Heart left ventricle (tissue), 16 donors: ENCODE measurements at regions not wholly inside any gene's neighbourhood (a gene's known extent, or its start where the extent isn't known, plus 50 kb on each side); places are given as distances from the start of the nearest gene placed in this dataset.

ENCODE experiments used
- ATAC-seq, 4 donors: fragments of 200-7000 bp; cut with Tn5 transposase; one replicate each; pipeline ENCODE4 v1.9.1; 2020 to 2022; ENCODE audit warnings: moderate library complexity in 4 of 4, mild to moderate bottlenecking in 3 of 4, moderate number of reproducible peaks in 1 of 4
- DNase-seq, 5 donors: peaks; one replicate each; pipeline ENCODE4 v3.0.0-alpha.2; 2020
- H3K27ac ChIP-seq, 12 donors: fragments of 200-600 bp; sonication (generic) in 4 of 12; one replicate each; pipeline versions ENCODE4 v1.5.0 to v1.8.0; 2016 to 2022; ENCODE audit warnings: mild to moderate bottlenecking in 2 of 12
- H3K27me3 ChIP-seq, 9 donors: fragments of 200-600 bp; sonication (generic) in 2 of 9; one replicate each; pipeline versions ENCODE4 v1.5.1 to v1.8.0; 2016 to 2022; ENCODE audit warnings: mild to moderate bottlenecking in 3 of 9
- H3K36me3 ChIP-seq, 9 donors: fragments of 200-600 bp; sonication (generic) in 2 of 9; one replicate each; pipeline versions ENCODE4 v1.5.0 to v1.8.0; 2018 to 2022; ENCODE audit warnings: mild to moderate bottlenecking in 2 of 9
- H3K4me1 ChIP-seq, 12 donors: fragments of 200-600 bp; sonication (generic) in 4 of 12; one replicate each; pipeline versions ENCODE4 v1.5.0 to v1.8.0; 2016 to 2022; ENCODE audit warnings: mild to moderate bottlenecking in 3 of 12
- H3K4me3 ChIP-seq, 12 donors: fragments of 200-600 bp; sonication (generic) in 4 of 12; one replicate each; pipeline versions ENCODE4 v1.5.0 to v1.8.0; 2017 to 2022; ENCODE audit warnings: mild to moderate bottlenecking in 9 of 12, moderate library complexity in 4 of 12
- H3K9me3 ChIP-seq, 12 donors: fragments of 200-600 bp; sonication (generic) in 4 of 12; one replicate each; pipeline versions ENCODE4 v1.5.0 to v1.8.0; 2016 to 2022; ENCODE audit warnings: mild to moderate bottlenecking in 1 of 12
- POLR2A ChIP-seq, 2 donors: fragments of 450-650 bp; IDR thresholded peaks; one replicate each; pipeline ENCODE4 v1.6.1; 2017; ENCODE audit warnings: antibody characterized with exemption in 2 of 2, mild to moderate bottlenecking in 2 of 2, moderate library complexity in 2 of 2
- WGBS, 4 donors: extraction: QIAGEN DNeasy Blood & Tissue Kit in 2 of 4; methylation state at CpG; one replicate each; pipeline versions ENCODE4 v1.1.5 to v1.1.7; 2013 to 2018; 5-methylcytosine and 5-hydroxymethylcytosine counted together
- intact Hi-C, 10 donors: fragments of 100-400 bp; cut with DNase I; formaldehyde crosslinking; loops; one replicate each; pipeline versions ENCODE4 v1.11.1 to v1.14.2; 2022
- TF ChIP-seq, protein P1 (sequence below), 12 donors: fragments of 200-600 bp; sonication (generic) in 4 of 12; IDR thresholded peaks; one replicate each; pipeline versions ENCODE4 v1.5.0 to v1.8.0; 2018 to 2022; ENCODE audit warnings: antibody characterized with exemption in 12 of 12, mild to moderate bottlenecking in 5 of 12
- donor health status: ischemic (EF 13 %, LVEDD 7.1; RV severe dilation, severe dysfunction).
- donor health status: healthy with polysubstance abuse.
- donor health status: DM: no; HTN: yes; CAD: no.
- donor health status: DM: no; HTN: no; CAD: no.
- donor health status: ischemic (EF 25% LVEDD 6.9; RV normal size, moderate dysfunction).
- donor health status: ischemic (EF 25% LVEDD 5.7; RV mildly dilated, moderate dysfunction).
- donor health status: healthy.
- donor health status: DM: yes; HTN: yes; CAD: no.
- donor health status: ischemic (EF 35%, LVEDD 5.7; RV mildly dilated, moderate dysfunction).
- donor health status: nonischemic (EF 11% LVEDD 7.7; RV severe dilation, severe dysfunction).
- donor health status: DM: yes; HTN: yes; CAD: no.
- donor health status: PGD.
- donor health status: ischemic (EF 29% LVEDD 5.4; RV normal size, mild dysfunction).
- donor health status: nonischemic (EF 23%, LVEDD 6.1; RV moderate dilation, normal function).

DNA sequence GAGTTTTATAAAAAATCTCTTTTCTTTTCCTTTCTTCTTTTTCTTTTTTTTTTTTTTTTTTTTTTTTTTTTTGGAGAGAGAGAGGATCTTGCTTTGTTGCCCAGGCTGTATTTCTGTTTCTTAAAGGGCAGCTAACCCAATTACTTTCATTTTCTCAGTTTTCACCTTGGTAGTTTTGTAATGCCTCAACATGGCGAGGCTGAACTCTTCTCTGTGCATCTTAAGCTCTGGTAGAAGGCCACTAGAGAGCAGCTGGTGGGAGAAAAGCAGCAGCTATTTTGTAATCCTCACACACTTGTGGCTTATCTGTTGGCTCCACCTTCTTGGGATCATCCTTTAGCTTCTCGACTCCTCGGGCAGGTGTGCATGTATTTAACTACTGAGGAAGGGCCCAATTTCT lies 152.2 kb upstream of the MEIS2 start:
- H3K27me3 ChIP-seq, result no peaks in the 10 kb centered on the region
- no peaks in the 10 kb centered on the region for H3K36me3 ChIP-seq
- no peaks in the 10 kb centered on the region for H3K4me1 ChIP-seq
- no peak overlapping the region for H3K27ac ChIP-seq
- TF ChIP-seq POLR2A (IDR thresholded peaks at IDR 0.05), result no peak
- TF ChIP-seq, protein P1, sequence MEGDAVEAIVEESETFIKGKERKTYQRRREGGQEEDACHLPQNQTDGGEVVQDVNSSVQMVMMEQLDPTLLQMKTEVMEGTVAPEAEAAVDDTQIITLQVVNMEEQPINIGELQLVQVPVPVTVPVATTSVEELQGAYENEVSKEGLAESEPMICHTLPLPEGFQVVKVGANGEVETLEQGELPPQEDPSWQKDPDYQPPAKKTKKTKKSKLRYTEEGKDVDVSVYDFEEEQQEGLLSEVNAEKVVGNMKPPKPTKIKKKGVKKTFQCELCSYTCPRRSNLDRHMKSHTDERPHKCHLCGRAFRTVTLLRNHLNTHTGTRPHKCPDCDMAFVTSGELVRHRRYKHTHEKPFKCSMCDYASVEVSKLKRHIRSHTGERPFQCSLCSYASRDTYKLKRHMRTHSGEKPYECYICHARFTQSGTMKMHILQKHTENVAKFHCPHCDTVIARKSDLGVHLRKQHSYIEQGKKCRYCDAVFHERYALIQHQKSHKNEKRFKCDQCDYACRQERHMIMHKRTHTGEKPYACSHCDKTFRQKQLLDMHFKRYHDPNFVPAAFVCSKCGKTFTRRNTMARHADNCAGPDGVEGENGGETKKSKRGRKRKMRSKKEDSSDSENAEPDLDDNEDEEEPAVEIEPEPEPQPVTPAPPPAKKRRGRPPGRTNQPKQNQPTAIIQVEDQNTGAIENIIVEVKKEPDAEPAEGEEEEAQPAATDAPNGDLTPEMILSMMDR (IDR thresholded peaks at IDR 0.05), result no peak
- WGBS, 4 donors, result 57 to 71% (median 63%) methylated on average over 3 of the region's 3 CpGs
- H3K4me3 ChIP-seq, result no peak overlapping the region
- no peak for DNase-seq
- H3K9me3 ChIP-seq, result no peaks in the 10 kb centered on the region
- no peak for ATAC-seq
- intact Hi-C loops, result no loop called here

DNA sequence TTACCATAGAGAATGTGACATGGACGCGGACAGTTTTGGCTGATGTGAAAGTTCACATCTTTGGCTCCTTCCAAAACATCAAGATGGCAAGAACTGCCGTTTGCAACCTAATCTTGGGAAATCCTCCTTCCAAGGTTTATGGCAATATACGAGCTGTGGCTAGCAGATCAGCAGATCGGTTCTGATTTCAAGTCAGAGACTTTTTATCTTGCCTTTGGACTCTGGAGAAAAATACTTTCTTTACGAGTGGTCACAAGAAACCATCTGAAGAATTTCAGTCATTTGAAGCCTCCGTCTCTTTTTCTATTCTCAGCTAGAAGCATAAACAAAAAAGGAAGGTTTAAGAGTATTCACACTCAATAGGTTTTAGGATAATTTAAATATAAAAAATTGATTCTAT lies 153.5 kb upstream of the MEIS2 start:
- no peak overlapping the region for H3K27ac ChIP-seq
- H3K4me3 ChIP-seq, result no peak overlapping the region
- no peak for TF ChIP-seq POLR2A (IDR thresholded peaks at IDR 0.05)
- TF ChIP-seq, protein P1 (IDR thresholded peaks at IDR 0.05), result no peak
- intact Hi-C loops, result no loop called here
- no peaks in the 10 kb centered on the region for H3K4me1 ChIP-seq
- H3K36me3 ChIP-seq, result no peaks in the 10 kb centered on the region
- WGBS, 4 donors, result 62 to 74% (median 65%) methylated on average over 7 of the region's 7 CpGs
- ATAC-seq (no peak), DNase-seq (no peak)
- no peaks in the 10 kb centered on the region for H3K9me3 ChIP-seq
- H3K27me3 ChIP-seq, result no peaks in the 10 kb centered on the region

DNA sequence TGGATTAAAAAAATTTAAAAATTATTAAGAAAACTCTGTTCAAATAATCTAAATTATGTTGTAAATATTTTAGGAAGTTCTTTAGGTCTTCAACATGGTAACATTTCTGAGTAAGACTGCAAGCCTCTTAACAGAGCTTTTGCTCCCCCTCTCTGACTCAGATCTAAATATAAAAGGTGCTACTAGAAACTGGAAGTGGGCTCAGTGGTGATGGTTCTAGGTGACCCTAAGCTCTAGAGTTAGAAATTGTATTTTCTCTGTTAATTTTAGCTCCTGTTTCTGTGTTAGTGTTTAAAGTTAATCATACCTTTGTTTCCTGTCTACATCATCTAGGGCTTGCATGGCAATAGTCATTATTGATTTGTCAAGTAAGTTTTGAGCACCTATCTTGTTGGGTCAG lies 159.9 kb upstream of the MEIS2 start:
- Histone ChIP-seq H3K27me3 (no peaks in the 10 kb centered on the region), H3K27ac (no peak overlapping the region), H3K4me3 (no peak overlapping the region), H3K9me3 (peaks cover 0 to 4% (median 0%) of the 10 kb centered on the region in 12 donors), H3K36me3 (no peaks in the 10 kb centered on the region), H3K4me1 (no peaks in the 10 kb centered on the region)
- intact Hi-C loops, result no loop called here
- TF ChIP-seq, protein P1 (IDR thresholded peaks at IDR 0.05), result no peak
- TF ChIP-seq POLR2A (IDR thresholded peaks at IDR 0.05), result no peak
- ATAC-seq (no peak), DNase-seq (no peak)

DNA sequence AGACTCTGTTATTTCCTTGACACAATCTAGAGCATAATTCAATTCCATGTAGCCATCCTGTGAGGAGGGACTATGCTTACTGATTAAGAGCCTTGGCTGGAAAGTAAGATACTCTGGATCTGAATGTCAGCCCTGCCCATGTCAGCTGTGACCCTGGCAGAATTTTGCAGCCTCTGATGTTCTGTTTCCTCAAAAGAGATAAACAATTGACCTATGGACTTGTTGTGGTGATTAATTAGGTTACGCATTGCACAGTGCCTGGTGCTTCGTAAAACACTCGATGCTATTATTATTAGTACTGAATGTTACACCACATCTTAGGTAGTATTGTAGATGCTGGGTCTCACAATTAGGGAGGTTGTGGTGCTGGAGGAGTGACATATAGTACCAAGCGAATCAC lies 161.3 kb upstream of the MEIS2 start:
- DNase-seq (no peak), ATAC-seq (no peak)
- Histone ChIP-seq H3K36me3 (no peaks in the 10 kb centered on the region), H3K4me1 (no peaks in the 10 kb centered on the region), H3K9me3 (peaks cover 0 to 4% (median 0%) of the 10 kb centered on the region in 12 donors), H3K27ac (no peak overlapping the region), H3K27me3 (no peaks in the 10 kb centered on the region), H3K4me3 (no peak overlapping the region)
- intact Hi-C loops, result no loop called here
- WGBS, 4 donors, result 78 to 86% (median 80%) methylated on average over 4 of the region's 4 CpGs
- TF ChIP-seq, protein P1 (IDR thresholded peaks at IDR 0.05), result no peak
- TF ChIP-seq POLR2A (IDR thresholded peaks at IDR 0.05), result no peak
